B cell (primary cell): ENCODE measurements at regions not wholly inside any gene's neighbourhood (a gene's known extent, or its start where the extent isn't known, plus 50 kb on each side); places are given as distances from the start of the nearest gene placed in this dataset.

Experiments used
- CTCF ChIP-seq: fragments of 200-600 bp; IDR thresholded peaks from one replicate; pipeline ENCODE4 v1.8.0; 2022; ENCODE audit warnings: antibody characterized with exemption, mild to moderate bottlenecking
- EZH2 ChIP-seq: IDR thresholded peaks from 2 replicates; pipeline ENCODE4 v1.6.1; 2012; ENCODE audit warnings: borderline replicate concordance, low read depth, mild to moderate bottlenecking, moderate library complexity, low read length; ENCODE audit not compliant: insufficient read depth, poor library complexity, severe bottlenecking

GRCh38 chr5:174172152-174172551, 126.6 kb downstream of the NSG2 start:
- TF ChIP-seq CTCF (no peak), EZH2 (no peak)
